Choroid plexus epithelial cell (primary cell): ENCODE measurements at regions not wholly inside any gene's neighbourhood (a gene's known extent, or its start where the extent isn't known, plus 50 kb on each side); places are given as distances from the start of the nearest gene placed in this dataset.

ENCODE experiments used
- DNase-seq: peaks from one replicate; pipeline ENCODE4 v3.0.0-alpha.2; 2010; ENCODE audit warnings: low read depth
- H3K4me3 ChIP-seq: 2 replicates; pipeline ENCODE4 v1.5.1; 2011; ENCODE audit warnings: low read depth, mild to moderate bottlenecking, control low read depth, low read length, moderate library complexity
- CTCF ChIP-seq: conservative IDR thresholded peaks from 2 replicates; pipeline ENCODE4 v1.5.1; 2011; ENCODE audit warnings: low read depth, mild to moderate bottlenecking, control low read depth, inconsistent platforms, low read length, moderate library complexity

- TF ChIP-seq CTCF: no peak
- H3K4me3 ChIP-seq: no peak overlapping the region
- no peak for DNase-seq
These were observed 149.1 kb upstream of the ATP2B1 start for GRCh38 chr12:89857652-89858274.

GRCh38 chr12:89856431-89856830, 147.8 kb upstream of the ATP2B1 start:
- DNase-seq: peak; percentile 95
- TF ChIP-seq CTCF: no peak
- no peak overlapping the region for H3K4me3 ChIP-seq

- no peak for DNase-seq
- TF ChIP-seq CTCF: no peak
- no peak overlapping the region for H3K4me3 ChIP-seq
These were observed 140.1 kb upstream of the ATP2B1 start for GRCh38 chr12:89848732-89849131.

- no peak overlapping the region for H3K4me3 ChIP-seq
- TF ChIP-seq CTCF: no peak
- DNase-seq: no peak
These were observed 137.9 kb upstream of the ATP2B1 start for GRCh38 chr12:89846473-89847055.

GRCh38 chr12:89845767-89846166, 137.1 kb upstream of the ATP2B1 start:
- H3K4me3 ChIP-seq: no peak overlapping the region
- no peak for TF ChIP-seq CTCF
- DNase-seq: no peak

GRCh38 chr12:89845366-89845765, 136.7 kb upstream of the ATP2B1 start:
- no peak for DNase-seq
- TF ChIP-seq CTCF: no peak
- H3K4me3 ChIP-seq: no peak overlapping the region

GRCh38 chr12:89844539-89844938, 135.9 kb upstream of the ATP2B1 start:
- H3K4me3 ChIP-seq: no peak overlapping the region
- no peak for DNase-seq
- TF ChIP-seq CTCF: no peak
